K562 (cell line): ENCODE measurements at regions not wholly inside any gene's neighbourhood (a gene's known extent, or its start where the extent isn't known, plus 50 kb on each side); places are given as distances from the start of the nearest gene placed in this dataset.

Source experiments
- BACH1 ChIP-seq: fragments of 200-800 bp; sonication (Bioruptor generic); IDR thresholded peaks from 2 replicates; pipeline ENCODE4 v1.6.1; 2016; ENCODE audit warnings: missing genetic modification characterization, missing compliant biosample characterization
- ETV6 ChIP-seq, 3 experiments: fragments of 150-350 bp in 1 of 3; sonication (generic) in 1 of 3; formaldehyde crosslinking in 1 of 3; IDR thresholded peaks; 2 replicates each; pipeline versions ENCODE4 v1.6.1 to v1.8.0; 2014 to 2022; ENCODE audit warnings: borderline replicate concordance in 2 of 3, low read depth in 2 of 3, antibody characterized with exemption in 1 of 3, low read length in 1 of 3, mild to moderate bottlenecking in 1 of 3, missing genetic modification reagents in 1 of 3
- GABPA ChIP-seq: fragments of 200-800 bp; sonication (Bioruptor generic); conservative IDR thresholded peaks from 2 replicates; pipeline ENCODE4 v1.6.1; 2016; ENCODE audit warnings: low read depth, missing genetic modification characterization, missing compliant biosample characterization
- KAT2B ChIP-seq: IDR thresholded peaks from one replicate; pipeline ENCODE4 v1.6.1; 2012; ENCODE audit warnings: low read depth, mild to moderate bottlenecking, control low read depth, inconsistent platforms, low read length, moderate library complexity
- NR2F6 ChIP-seq: fragments of 450-650 bp; formaldehyde crosslinking; IDR thresholded peaks from 2 replicates; pipeline ENCODE4 v1.4.0; 2020; ENCODE audit warnings: mild to moderate bottlenecking
- PKNOX1 ChIP-seq: fragments of 450-650 bp; IDR thresholded peaks from 2 replicates; pipeline ENCODE4 v1.6.1; 2016
- POLR2G ChIP-seq: fragments of 200-400 bp; formaldehyde crosslinking; IDR thresholded peaks from 2 replicates; pipeline ENCODE4 v1.6.1; 2017; ENCODE audit warnings: low read depth, mild to moderate bottlenecking, antibody characterized with exemption, low read length, moderate library complexity
- POLR2H ChIP-seq: IDR thresholded peaks from 2 replicates; pipeline ENCODE4 v1.6.1; 2016; ENCODE audit warnings: missing genetic modification characterization, low read depth, mild to moderate bottlenecking, control low read depth, missing compliant biosample characterization, moderate library complexity
- PURB ChIP-seq: sonication (generic); formaldehyde crosslinking; IDR thresholded peaks from 2 replicates; pipeline ENCODE4 v1.9.0; 2021; ENCODE audit warnings: low read depth, mild to moderate bottlenecking, missing genetic modification reagents
- RHOXF2B ChIP-seq: fragments of 250-450 bp; sonication (Bioruptor Pico); conservative IDR thresholded peaks from 2 replicates; pipeline ENCODE4 v1.5.1; 2021
- TBP ChIP-seq: optimal IDR thresholded peaks from 2 replicates; pipeline ENCODE3; 2011; ENCODE audit warnings: low read depth, low read length, improper control_type of control experiment
- YY1 ChIP-seq, 3 experiments: IDR thresholded peaks; 2 replicates each; pipeline ENCODE4 v1.6.1; 2011; ENCODE audit warnings: low read length in 2 of 3, mild to moderate bottlenecking in 2 of 3, moderate library complexity in 2 of 3, borderline replicate concordance in 1 of 3, control low read depth in 1 of 3, low read depth in 1 of 3; ENCODE audit not compliant: insufficient read depth in 3 of 3, insufficient replicate concordance in 2 of 3, control insufficient read depth in 1 of 3, insufficient read length in 1 of 3; ENCODE audit errors: extremely low read depth in 1 of 3
- ZBTB40 ChIP-seq, 2 experiments: fragments of 450-650 bp in 1 of 2; sonication (generic) in 1 of 2; formaldehyde crosslinking in 1 of 2; IDR thresholded peaks; 2 replicates each; pipeline versions ENCODE4 v1.7.1 to v1.9.0; 2016 to 2022; ENCODE audit warnings: inconsistent platforms in 1 of 2, mild to moderate bottlenecking in 1 of 2, missing genetic modification reagents in 1 of 2
- ZNF584 ChIP-seq: fragments of 200-800 bp; sonication (Bioruptor generic); IDR thresholded peaks from 2 replicates; pipeline ENCODE4 v1.6.1; 2016; ENCODE audit warnings: low read depth, mild to moderate bottlenecking, missing genetic modification characterization, missing compliant biosample characterization

GRCh38 chr5:99019812-99020697, 91.2 kb upstream of the CHD1 start (continued):
- TF ChIP-seq ZBTB40 (IDR thresholded peaks at IDR 0.05) (peak; percentile 80), ZBTB40 (CRISPR knock-in tag; IDR thresholded peaks at IDR 0.05) (no peak), ZNF584 (CRISPR knock-in tag) (no peak), TBP (no peak), BACH1 (tag) (peak; percentile 49; the same call in 1 of the 2 replicates), PURB (CRISPR knock-in tag) (no peak), KAT2B (no peak), ETV6 (IDR thresholded peaks at IDR 0.05; ENCODE audit: borderline replicate concordance in 1 of 2, low read depth in 2 of 2, low read length in 1 of 2) (no peak), ETV6 (CRISPR knock-in tag; IDR thresholded peaks at IDR 0.05; ENCODE audit: borderline replicate concordance) (no peak), POLR2G (no peak), GABPA (tag) (0 out of 2 replicates have a peak, but pooled peaks have one; percentile 17), PKNOX1 (peak; percentile 83), POLR2H (no peak), RHOXF2B (no peak), NR2F6 (no peak), YY1 (IDR thresholded peaks at IDR 0.05; ENCODE audit: borderline replicate concordance in 1 of 3, control insufficient read depth in 1 of 3, extremely low read depth in 1 of 3, insufficient read depth in 3 of 3, insufficient read length in 1 of 3, insufficient replicate concordance in 2 of 3, low read depth in 1 of 3, low read length in 2 of 3) (no peak)
